B cell (primary cell): ENCODE measurements at regions not wholly inside any gene's neighbourhood (a gene's known extent, or its start where the extent isn't known, plus 50 kb on each side); places are given as distances from the start of the nearest gene placed in this dataset.

ENCODE experiments used
- ATAC-seq: fragments of 200-7000 bp; cut with Tn5 transposase; one replicate; pipeline ENCODE4 v1.10.0; 2021; ENCODE audit warnings: low read depth, mild to moderate bottlenecking, moderate number of reproducible peaks, moderate library complexity
- CTCF ChIA-PET: fragments of 350-600 bp; sonication (Branson Sonifier 250); formaldehyde crosslinking; loops from one replicate; lab custom pipeline; 2021; ENCODE audit warnings: antibody characterized with exemption, inconsistent platforms; lab: Charles Lee
- POLR2A ChIA-PET: fragments of 350-600 bp; sonication (Branson Sonifier 250); formaldehyde crosslinking; loops from one replicate; lab custom pipeline; 2021; ENCODE audit warnings: antibody characterized with exemption; lab: Charles Lee
- DNase-seq: peaks from one replicate; pipeline ENCODE4 v3.0.0; 2013
- H2AFZ ChIP-seq: 2 replicates; pipeline ENCODE4 v1.6.1; 2012; ENCODE audit warnings: mild to moderate bottlenecking, low read depth, low read length; ENCODE audit not compliant: insufficient read depth, poor library complexity, severe bottlenecking
- H3K27ac ChIP-seq, 2 donors: 1 replicate in 1 of 2; 2 replicates in 1 of 2; pipeline ENCODE4 v1.5.1; 2012 to 2013; ENCODE audit warnings: low read length in 2 of 2, mild to moderate bottlenecking in 2 of 2, moderate library complexity in 1 of 2
- H3K27me3 ChIP-seq, 4 experiments: fragments of 200-600 bp in 1 of 4; sonication (generic) in 1 of 4; replicated peaks in 1 of 4; 1 replicate in 2 of 4; 2 replicates in 2 of 4; pipeline versions ENCODE4 v1.6.1 to v1.7.0; 2013 to 2016; ENCODE audit warnings: low read length in 3 of 4, mild to moderate bottlenecking in 2 of 4, mixed read lengths in 1 of 4, moderate library complexity in 1 of 4; ENCODE audit not compliant: insufficient read depth in 4 of 4, control insufficient read depth in 3 of 4; ENCODE audit errors: control extremely low read depth in 1 of 4
- H3K36me3 ChIP-seq, 2 experiments: replicated peaks in 1 of 2; 1 replicate in 1 of 2; 2 replicates in 1 of 2; pipeline versions ENCODE4 v1.6.1 to v1.7.1; 2013; ENCODE audit warnings: low read length in 1 of 2; ENCODE audit not compliant: insufficient read depth in 2 of 2, control insufficient read depth in 1 of 2; ENCODE audit errors: control extremely low read depth in 1 of 2, extremely low read depth in 1 of 2
- H3K4me1 ChIP-seq, 2 donors: fragments of 200-600 bp in 1 of 2; sonication (generic) in 1 of 2; 1 replicate in 1 of 2; 2 replicates in 1 of 2; pipeline versions ENCODE4 v1.5.1 to v1.6.1; 2013 to 2017; ENCODE audit warnings: low read length in 2 of 2; ENCODE audit not compliant: control insufficient read depth in 2 of 2, insufficient read depth in 2 of 2
- H3K4me2 ChIP-seq: replicated peaks from 2 replicates; pipeline ENCODE3; 2012; ENCODE audit warnings: mild to moderate bottlenecking, low read depth, low read length; ENCODE audit not compliant: poor library complexity, severe bottlenecking
- H3K4me3 ChIP-seq, 5 experiments: fragments of 200-600 bp in 1 of 5; sonication (generic) in 1 of 5; 1 replicate in 3 of 5; 2 replicates in 2 of 5; pipeline versions ENCODE4 v1.5.1 to v1.7.0; 2011 to 2016; ENCODE audit warnings: low read length in 4 of 5, mild to moderate bottlenecking in 4 of 5, low read depth in 2 of 5, control low read depth in 1 of 5, moderate library complexity in 1 of 5; ENCODE audit not compliant: insufficient read depth in 1 of 5; ENCODE audit errors: control extremely low read depth in 1 of 5, extremely low read depth in 1 of 5
- H3K79me2 ChIP-seq: fragments of 200-600 bp; sonication (generic); one replicate; pipeline ENCODE4 v1.6.0; 2016; ENCODE audit warnings: low read length; ENCODE audit not compliant: control insufficient read depth, insufficient read depth
- H3K9ac ChIP-seq: fragments of 200-600 bp; sonication (generic); 2 replicates; pipeline ENCODE4 v1.6.1; 2017; ENCODE audit warnings: mild to moderate bottlenecking, low read length, moderate library complexity
- H3K9me3 ChIP-seq, 3 donors: one replicate each; pipeline versions ENCODE4 v1.6.1 to v1.7.1; 2013; ENCODE audit warnings: low read length in 2 of 3; ENCODE audit not compliant: control insufficient read depth in 2 of 3, insufficient read depth in 1 of 3; ENCODE audit errors: control extremely low read depth in 1 of 3
- H4K20me1 ChIP-seq: 2 replicates; pipeline ENCODE4 v1.6.0; 2012; ENCODE audit warnings: mild to moderate bottlenecking, low read length; ENCODE audit not compliant: insufficient read depth, control insufficient read depth, poor library complexity, severe bottlenecking
- H3K27ac Mint-ChIP-seq: one replicate; pipeline ENCODE4 v1.8.0; 2021; ENCODE audit warnings: mixed read lengths
- H3K27me3 Mint-ChIP-seq: one replicate; pipeline ENCODE4 v1.8.0; 2021; ENCODE audit warnings: mixed read lengths
- H3K4me1 Mint-ChIP-seq: one replicate; pipeline ENCODE4 v1.8.0; 2021; ENCODE audit warnings: mixed read lengths
- H3K4me3 Mint-ChIP-seq: one replicate; pipeline ENCODE4 v1.8.0; 2021; ENCODE audit warnings: mixed read lengths
- H3K9me3 Mint-ChIP-seq: one replicate; pipeline ENCODE4 v1.8.0; 2022; ENCODE audit warnings: mixed read lengths; ENCODE audit not compliant: insufficient read depth
- EZH2 ChIP-seq: IDR thresholded peaks from 2 replicates; pipeline ENCODE4 v1.6.1; 2012; ENCODE audit warnings: borderline replicate concordance, low read depth, mild to moderate bottlenecking, moderate library complexity, low read length; ENCODE audit not compliant: insufficient read depth, poor library complexity, severe bottlenecking
- WGBS: methylation state at CpG from one replicate; pipeline ENCODE4 v1.1.5; 2013; ENCODE audit warnings: missing lambda C conversion rate; ENCODE audit not compliant: insufficient coverage; 5-methylcytosine and 5-hydroxymethylcytosine counted together
- intact Hi-C: fragments of 100-400 bp; cut with micrococcal nuclease; formaldehyde crosslinking; loops from one replicate; pipeline ENCODE4 v1.10.0; 2022
- TF ChIP-seq, protein P1 (sequence below): fragments of 200-600 bp; IDR thresholded peaks from one replicate; pipeline ENCODE4 v1.8.0; 2022; ENCODE audit warnings: antibody characterized with exemption, mild to moderate bottlenecking

DNA sequence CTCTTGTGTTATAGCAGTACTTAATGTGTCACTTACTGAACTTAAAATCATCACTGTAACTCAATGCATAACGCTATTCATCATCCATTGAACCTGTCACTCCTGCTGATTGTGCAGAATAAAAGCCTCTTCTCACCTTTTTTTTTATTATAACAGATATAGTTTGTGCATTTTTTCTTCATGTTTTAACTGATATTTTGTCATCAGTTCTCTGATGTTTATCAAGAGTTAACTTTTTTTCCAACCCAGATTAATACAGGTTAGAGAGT is 100.4 kb downstream of the SLIT2 start:
- CTCF ChIA-PET, result no interaction called here
- no peaks in the 10 kb centered on the region for H3K4me1 Mint-ChIP-seq
- H3K4me3 Mint-ChIP-seq, result no peak overlapping the region
- no peak overlapping the region for H3K9ac ChIP-seq
- DNase-seq (no peak), ATAC-seq (no peak)
- no peak for TF ChIP-seq EZH2
- TF ChIP-seq, protein P1, sequence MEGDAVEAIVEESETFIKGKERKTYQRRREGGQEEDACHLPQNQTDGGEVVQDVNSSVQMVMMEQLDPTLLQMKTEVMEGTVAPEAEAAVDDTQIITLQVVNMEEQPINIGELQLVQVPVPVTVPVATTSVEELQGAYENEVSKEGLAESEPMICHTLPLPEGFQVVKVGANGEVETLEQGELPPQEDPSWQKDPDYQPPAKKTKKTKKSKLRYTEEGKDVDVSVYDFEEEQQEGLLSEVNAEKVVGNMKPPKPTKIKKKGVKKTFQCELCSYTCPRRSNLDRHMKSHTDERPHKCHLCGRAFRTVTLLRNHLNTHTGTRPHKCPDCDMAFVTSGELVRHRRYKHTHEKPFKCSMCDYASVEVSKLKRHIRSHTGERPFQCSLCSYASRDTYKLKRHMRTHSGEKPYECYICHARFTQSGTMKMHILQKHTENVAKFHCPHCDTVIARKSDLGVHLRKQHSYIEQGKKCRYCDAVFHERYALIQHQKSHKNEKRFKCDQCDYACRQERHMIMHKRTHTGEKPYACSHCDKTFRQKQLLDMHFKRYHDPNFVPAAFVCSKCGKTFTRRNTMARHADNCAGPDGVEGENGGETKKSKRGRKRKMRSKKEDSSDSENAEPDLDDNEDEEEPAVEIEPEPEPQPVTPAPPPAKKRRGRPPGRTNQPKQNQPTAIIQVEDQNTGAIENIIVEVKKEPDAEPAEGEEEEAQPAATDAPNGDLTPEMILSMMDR, result no peak
- H3K27ac Mint-ChIP-seq, result no peak overlapping the region
- H3K79me2 ChIP-seq, result no peaks in the 10 kb centered on the region
- no peaks in the 10 kb centered on the region for H3K9me3 ChIP-seq
- H2AFZ ChIP-seq, result no peak overlapping the region
- intact Hi-C loops, result no loop called here
- WGBS, result no CpG with 5 or more reads among the region's 1 CpG
- H3K27me3 Mint-ChIP-seq, result no peaks in the 10 kb centered on the region
- H3K36me3 ChIP-seq, result no peaks in the 10 kb centered on the region
- no peaks in the 10 kb centered on the region for H3K27me3 ChIP-seq
- no peak overlapping the region for H3K4me2 ChIP-seq
- H3K4me1 ChIP-seq, result no peaks in the 10 kb centered on the region
- H3K9me3 Mint-ChIP-seq, result no peaks in the 10 kb centered on the region
- no peak overlapping the region for H3K27ac ChIP-seq
- POLR2A ChIA-PET, result no interaction called here
- H3K4me3 ChIP-seq, result no peak overlapping the region
- H4K20me1 ChIP-seq, result no peaks in the 10 kb centered on the region

DNA sequence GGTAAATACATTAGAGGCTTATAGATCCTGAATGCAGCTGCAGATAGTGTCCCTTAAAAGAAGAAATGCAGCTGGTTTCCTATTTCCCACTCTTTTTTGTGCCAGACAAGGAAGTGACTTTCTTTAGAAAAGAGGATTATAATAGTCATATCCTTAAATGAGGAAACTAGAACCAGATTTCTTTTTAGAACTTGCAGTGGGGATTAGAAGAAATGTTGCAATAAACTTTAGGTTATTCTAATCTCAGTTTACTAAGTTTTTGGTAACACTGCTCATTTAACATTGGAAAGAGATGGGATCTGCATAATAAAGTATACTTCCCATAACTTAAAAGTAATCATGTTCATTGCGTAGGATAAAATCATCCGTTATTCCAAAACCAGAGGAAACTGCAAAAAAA is 101.9 kb downstream of the SLIT2 start:
- no CpG with 5 or more reads among the region's 2 CpGs for WGBS
- intact Hi-C loops, result no loop called here
- DNase-seq, result no peak
- ChIA-PET CTCF (no interaction called here), POLR2A (no interaction called here)
- Histone ChIP-seq H3K4me3 (no peak overlapping the region), H4K20me1 (no peaks in the 10 kb centered on the region), H3K4me2 (no peak overlapping the region), H2AFZ (no peak overlapping the region), H3K9ac (no peak overlapping the region), H3K27ac (no peak overlapping the region), H3K79me2 (no peaks in the 10 kb centered on the region), H3K36me3 (no peaks in the 10 kb centered on the region), H3K9me3 (no peaks in the 10 kb centered on the region), H3K27me3 (no peaks in the 10 kb centered on the region), H3K4me1 (no peaks in the 10 kb centered on the region)
- H3K27ac Mint-ChIP-seq, result no peak overlapping the region
- no peaks in the 10 kb centered on the region for H3K27me3 Mint-ChIP-seq
- H3K4me1 Mint-ChIP-seq, result no peaks in the 10 kb centered on the region
- TF ChIP-seq, protein P1, result no peak
- no peak for TF ChIP-seq EZH2
- no peaks in the 10 kb centered on the region for H3K9me3 Mint-ChIP-seq
- ATAC-seq, result no peak
- H3K4me3 Mint-ChIP-seq, result no peak overlapping the region
